Kidney (tissue), 13 donors: ENCODE measurements at regions not wholly inside any gene's neighbourhood (a gene's known extent, or its start where the extent isn't known, plus 50 kb on each side); places are given as distances from the start of the nearest gene placed in this dataset.
A peak's percentile ranks its signal among the peaks of the same experiment; 100 is the strongest.

Source experiments
- DNase-seq, 5 donors: peaks; one replicate each; pipeline ENCODE4 v3.0.0-alpha.2; 2013 to 2020
- FAIRE-seq: peaks from 2 replicates; lab custom pipeline; 2012; peaks lifted over from hg19 to GRCh38; lab: Jason Lieb, UNC
- H3K27ac ChIP-seq, 2 donors: one replicate each; pipeline ENCODE4 v1.7.0; 2013; ENCODE audit warnings: low read depth in 2 of 2, low read length in 2 of 2, inconsistent platforms in 1 of 2
- H3K27me3 ChIP-seq: one replicate; pipeline ENCODE4 v1.7.1; 2013; ENCODE audit warnings: low read length, inconsistent platforms; ENCODE audit not compliant: control insufficient read depth, insufficient read depth
- H3K36me3 ChIP-seq, 3 donors: one replicate each; pipeline versions ENCODE4 v1.7.0 to v1.7.1; 2013; ENCODE audit warnings: low read length in 3 of 3, control low read depth in 1 of 3, inconsistent platforms in 1 of 3; ENCODE audit not compliant: insufficient read depth in 3 of 3, control insufficient read depth in 2 of 3
- H3K4me1 ChIP-seq, 3 donors: one replicate each; pipeline versions ENCODE4 v1.7.0 to v1.7.1; 2013; ENCODE audit warnings: low read length in 3 of 3, inconsistent platforms in 1 of 3, low read depth in 1 of 3; ENCODE audit not compliant: control insufficient read depth in 2 of 3, insufficient read depth in 2 of 3
- H3K4me3 ChIP-seq, 3 donors: one replicate each; pipeline versions ENCODE4 v1.7.0 to v1.8.1; 2013; ENCODE audit warnings: low read length in 3 of 3, control low read depth in 1 of 3, inconsistent platforms in 1 of 3
- H3K9ac ChIP-seq, 3 donors: one replicate each; pipeline versions ENCODE4 v1.7.0 to v1.7.1; 2013; ENCODE audit warnings: low read length in 3 of 3, control low read depth in 1 of 3, inconsistent platforms in 1 of 3
- H3K9me3 ChIP-seq, 3 donors: one replicate each; pipeline versions ENCODE4 v1.7.0 to v1.7.1; 2013; ENCODE audit warnings: low read length in 3 of 3, control low read depth in 1 of 3, inconsistent platforms in 1 of 3; ENCODE audit not compliant: control insufficient read depth in 2 of 3, insufficient read depth in 1 of 3
- intact Hi-C: fragments of 100-400 bp; cut with DNase I; formaldehyde crosslinking; loops from one replicate; pipeline ENCODE4 v1.11.1; 2022
- TF ChIP-seq, protein P1 (sequence below): IDR thresholded peaks from 3 replicates; pipeline ENCODE4 v1.5.1; 2012; ENCODE audit warnings: mild to moderate bottlenecking, moderate library complexity, borderline replicate concordance; ENCODE audit not compliant: insufficient read depth; ENCODE audit errors: extremely low read depth
- donor health status: control.
- donor health status: control.
- donor health status: control.
- donor health status: control.
- donor health status: control.
- donor health status: DM: yes; HTN: yes; CAD: no.
- donor health status: Normal renal cell carcinoma (clear cell type).

DNA sequence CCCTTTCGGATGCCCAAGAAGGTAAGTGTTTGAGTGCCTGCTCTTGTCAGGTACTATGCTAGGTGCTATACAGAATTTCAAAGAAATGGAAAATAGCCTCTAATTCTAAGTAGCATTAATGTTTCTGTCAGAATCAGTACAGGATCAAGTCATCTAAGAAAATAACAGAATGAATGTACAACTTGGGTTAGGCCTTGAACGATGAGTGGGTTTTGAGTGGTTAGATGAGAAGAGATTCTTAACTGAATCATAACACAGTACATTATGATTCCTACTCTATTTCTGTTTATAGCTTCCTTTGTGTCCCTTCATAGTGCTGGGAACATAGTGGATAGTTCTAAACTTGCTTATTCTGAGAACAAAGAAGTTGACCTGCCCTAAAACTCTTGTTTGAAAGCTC is 253.9 kb downstream of the GLUD2 start:
- no peak for FAIRE-seq
- H3K9ac ChIP-seq = no peak overlapping the region
- DNase-seq = no peak
- H3K4me3 ChIP-seq = no peak overlapping the region
- H3K4me1 ChIP-seq = no peaks in the 10 kb centered on the region
- no peaks in the 10 kb centered on the region for H3K36me3 ChIP-seq
- H3K27ac ChIP-seq = no peak overlapping the region
- TF ChIP-seq, protein P1, sequence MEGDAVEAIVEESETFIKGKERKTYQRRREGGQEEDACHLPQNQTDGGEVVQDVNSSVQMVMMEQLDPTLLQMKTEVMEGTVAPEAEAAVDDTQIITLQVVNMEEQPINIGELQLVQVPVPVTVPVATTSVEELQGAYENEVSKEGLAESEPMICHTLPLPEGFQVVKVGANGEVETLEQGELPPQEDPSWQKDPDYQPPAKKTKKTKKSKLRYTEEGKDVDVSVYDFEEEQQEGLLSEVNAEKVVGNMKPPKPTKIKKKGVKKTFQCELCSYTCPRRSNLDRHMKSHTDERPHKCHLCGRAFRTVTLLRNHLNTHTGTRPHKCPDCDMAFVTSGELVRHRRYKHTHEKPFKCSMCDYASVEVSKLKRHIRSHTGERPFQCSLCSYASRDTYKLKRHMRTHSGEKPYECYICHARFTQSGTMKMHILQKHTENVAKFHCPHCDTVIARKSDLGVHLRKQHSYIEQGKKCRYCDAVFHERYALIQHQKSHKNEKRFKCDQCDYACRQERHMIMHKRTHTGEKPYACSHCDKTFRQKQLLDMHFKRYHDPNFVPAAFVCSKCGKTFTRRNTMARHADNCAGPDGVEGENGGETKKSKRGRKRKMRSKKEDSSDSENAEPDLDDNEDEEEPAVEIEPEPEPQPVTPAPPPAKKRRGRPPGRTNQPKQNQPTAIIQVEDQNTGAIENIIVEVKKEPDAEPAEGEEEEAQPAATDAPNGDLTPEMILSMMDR = no peak
- H3K27me3 ChIP-seq = no peaks in the 10 kb centered on the region
- no peaks in the 10 kb centered on the region for H3K9me3 ChIP-seq
- intact Hi-C loops = no loop called here

DNA sequence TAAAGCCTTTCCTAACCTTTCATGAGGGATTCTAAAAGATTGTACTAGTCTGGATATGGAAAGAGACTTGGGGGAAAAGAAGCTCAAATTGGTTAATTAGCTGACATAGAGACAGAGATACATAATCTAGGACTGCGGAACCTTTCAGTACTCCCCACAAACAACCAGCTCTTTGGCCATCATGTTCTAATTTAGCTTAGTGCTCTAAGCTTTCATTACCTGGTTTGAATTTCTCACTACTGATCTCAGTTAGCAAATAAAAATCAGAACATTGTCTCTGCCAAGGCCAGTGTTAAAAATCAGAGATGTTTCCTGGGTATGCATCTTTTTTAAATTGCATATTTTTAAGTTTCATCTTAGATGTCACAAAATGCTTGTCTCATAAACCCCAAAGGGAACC is 254.4 kb downstream of the GLUD2 start:
- H3K27me3 ChIP-seq = no peaks in the 10 kb centered on the region
- TF ChIP-seq, protein P1 = no peak
- no peak overlapping the region for H3K9ac ChIP-seq
- intact Hi-C loops = no loop called here
- H3K4me3 ChIP-seq = no peak overlapping the region
- no peaks in the 10 kb centered on the region for H3K4me1 ChIP-seq
- DNase-seq (no peak), FAIRE-seq (no peak)
- no peak overlapping the region for H3K27ac ChIP-seq
- no peaks in the 10 kb centered on the region for H3K9me3 ChIP-seq
- H3K36me3 ChIP-seq = no peaks in the 10 kb centered on the region

DNA sequence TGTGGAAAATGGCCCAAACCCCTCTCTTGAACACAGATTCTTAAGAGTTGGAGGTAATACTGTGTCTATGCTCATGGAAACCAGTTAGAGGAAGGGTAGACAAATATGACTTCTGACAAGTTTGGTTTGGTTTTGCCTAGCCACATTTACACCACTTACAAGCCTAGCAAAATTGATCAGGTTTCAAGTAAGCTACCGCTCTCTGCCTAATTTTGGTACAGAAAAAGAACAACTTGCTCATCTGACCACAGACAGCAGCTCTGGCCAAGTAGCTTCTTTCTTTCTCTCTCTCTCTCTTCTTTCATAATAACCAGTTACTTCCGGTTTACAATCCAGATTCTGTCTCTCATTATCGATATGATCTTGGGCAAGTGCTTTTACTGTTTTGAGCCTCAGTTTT is 260.0 kb downstream of the GLUD2 start:
- Histone ChIP-seq H3K36me3 (no peaks in the 10 kb centered on the region), H3K9ac (no peak overlapping the region), H3K27me3 (no peaks in the 10 kb centered on the region), H3K9me3 (no peaks in the 10 kb centered on the region), H3K4me1 (no peaks in the 10 kb centered on the region), H3K27ac (no peak overlapping the region), H3K4me3 (no peak overlapping the region)
- intact Hi-C loops = no loop called here
- FAIRE-seq (no peak), DNase-seq (no peak)
- TF ChIP-seq, protein P1 = no peak

DNA sequence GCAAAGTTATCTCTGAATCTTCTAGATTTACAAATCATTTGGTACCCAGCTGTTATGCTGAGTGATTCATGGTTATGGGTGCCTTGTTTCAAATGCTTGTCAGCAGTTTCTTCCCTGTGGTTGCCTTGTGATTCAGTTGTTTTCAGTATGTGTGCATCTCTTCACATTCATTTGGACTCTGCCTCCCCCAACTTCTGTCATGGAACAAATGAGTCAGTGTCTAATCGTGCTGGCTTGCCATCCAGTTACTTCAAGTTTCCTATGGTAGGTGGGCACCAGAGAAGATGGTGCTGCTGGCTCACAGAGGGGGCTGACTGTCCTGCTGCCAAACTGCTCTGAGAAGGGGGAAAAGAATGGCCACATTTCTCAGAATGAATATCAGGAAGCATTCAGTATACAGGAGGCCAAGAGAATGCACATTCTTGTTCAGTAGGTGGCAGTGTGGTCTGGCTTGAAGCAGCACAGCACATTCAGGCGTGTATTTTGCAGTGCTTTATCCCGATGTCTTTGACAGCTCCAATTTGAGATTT is 260.9 kb downstream of the GLUD2 start:
- intact Hi-C loops = no loop called here
- DNase-seq (peak in 3 of 5 donors; percentile 14 to 51 (median 25)), FAIRE-seq (peak; percentile 38)
- Histone ChIP-seq H3K4me1 (no peaks in the 10 kb centered on the region), H3K27me3 (no peaks in the 10 kb centered on the region), H3K9me3 (no peaks in the 10 kb centered on the region), H3K9ac (no peak overlapping the region), H3K4me3 (no peak overlapping the region), H3K36me3 (no peaks in the 10 kb centered on the region), H3K27ac (no peak overlapping the region)
- TF ChIP-seq, protein P1 = peak; percentile 12
